GM12878 (cell line): ENCODE measurements at regions not wholly inside any gene's neighbourhood (a gene's known extent, or its start where the extent isn't known, plus 50 kb on each side); places are given as distances from the start of the nearest gene placed in this dataset.

Experiments
- ATAC-seq: fragments of 200-7000 bp; cut with Tn5 transposase; 3 replicates; pipeline ENCODE4 v1.9.1; 2020; ENCODE audit warnings: mild to moderate bottlenecking, moderate library complexity
- BruUV-seq: library from RNA; stranded (reverse); fragments of 400-500 nt; replicated peaks from 2 replicates; lab custom pipeline; 2021; lab: Mats Ljungman, UMichigan
- CTCF ChIA-PET: fragments of 300-600 bp; sonication (Branson Sonifier 250); formaldehyde crosslinking; extraction: SDS; loops from one replicate; lab custom pipeline; 2021; ENCODE audit warnings: inconsistent platforms; lab: Yijun Ruan, JAX
- POLR2A ChIA-PET: fragments of 350-600 bp; formaldehyde crosslinking; extraction: SDS; loops from one replicate; lab custom pipeline; 2021; ENCODE audit warnings: inconsistent platforms; lab: Charles Lee
- RAD21 ChIA-PET: fragments of 300-600 bp; sonication (Branson Sonifier 250); formaldehyde crosslinking; loops from one replicate; lab custom pipeline; 2023; ENCODE audit warnings: antibody characterized with exemption; ENCODE audit not compliant: unreplicated experiment; lab: Charles Lee
- SMC1A ChIA-PET: fragments of 300-600 bp; sonication (Branson Sonifier 250); formaldehyde crosslinking; loops from one replicate; lab custom pipeline; 2023; ENCODE audit not compliant: unreplicated experiment, uncharacterized antibody; lab: Charles Lee
- DNase-seq: peaks from one replicate; pipeline ENCODE4 v3.0.0-alpha.2; 2011; ENCODE audit warnings: low read depth, low spot score
- FAIRE-seq: peaks from 3 replicates; lab custom pipeline; 2011; peaks lifted over from hg19 to GRCh38; lab: Jason Lieb, UNC
- H2AFZ ChIP-seq: 2 replicates; pipeline ENCODE4 v1.6.0; 2011; ENCODE audit warnings: low read depth, low read length, control low read depth; ENCODE audit not compliant: control insufficient read depth
- H3K27ac ChIP-seq: 2 replicates; pipeline ENCODE4 v1.5.1; 2011; ENCODE audit warnings: control low read depth; ENCODE audit not compliant: control insufficient read depth, insufficient read depth
- H3K27me3 ChIP-seq, 2 experiments: replicated peaks in 1 of 2; 2 replicates each; pipeline versions ENCODE4 v1.6.0 to v1.6.1; 2011; ENCODE audit warnings: low read length in 1 of 2; ENCODE audit not compliant: control insufficient read depth in 2 of 2, insufficient read depth in 2 of 2
- H3K36me3 ChIP-seq, 2 experiments: 2 replicates each; pipeline ENCODE4 v1.5.1; 2011; ENCODE audit warnings: low read length in 1 of 2; ENCODE audit not compliant: control insufficient read depth in 2 of 2, insufficient read depth in 2 of 2
- H3K4me1 ChIP-seq: 2 replicates; pipeline ENCODE4 v1.6.1; 2011; ENCODE audit warnings: mild to moderate bottlenecking, low read length, moderate library complexity, mixed read lengths; ENCODE audit not compliant: control insufficient read depth, insufficient read depth
- H3K4me2 ChIP-seq: 2 replicates; pipeline ENCODE4 v1.6.0; 2011; ENCODE audit warnings: control low read depth; ENCODE audit not compliant: control insufficient read depth, insufficient read depth
- H3K4me3 ChIP-seq: fragments of 200-600 bp; sonication (generic); 2 replicates; pipeline ENCODE4 v1.5.1; 2016
- H3K79me2 ChIP-seq: 2 replicates; pipeline ENCODE4 v1.6.0; 2011; ENCODE audit warnings: low read length; ENCODE audit not compliant: control insufficient read depth, insufficient read depth
- H3K9ac ChIP-seq: 2 replicates; pipeline ENCODE4 v1.8.0; 2011; ENCODE audit warnings: low read length, control low read depth, mixed read lengths; ENCODE audit not compliant: control insufficient read depth, insufficient read depth
- H3K9me3 ChIP-seq: replicated peaks from 3 replicates; pipeline ENCODE4 v1.5.1; 2011; ENCODE audit warnings: mild to moderate bottlenecking, low read length; ENCODE audit not compliant: control insufficient read depth, insufficient read depth
- H4K20me1 ChIP-seq: 2 replicates; pipeline ENCODE4 v1.6.0; 2011; ENCODE audit not compliant: control insufficient read depth, insufficient read depth
- ASH2L ChIP-seq: fragments of 300-600, 200-600 bp; sonication (generic); IDR thresholded peaks from 2 replicates; pipeline ENCODE4 v1.6.1; 2017; ENCODE audit warnings: low read depth, mild to moderate bottlenecking, borderline replicate concordance
- EGR1 ChIP-seq, 2 experiments: IDR thresholded peaks; 1 replicate in 1 of 2; 2 replicates in 1 of 2; pipeline ENCODE4 v1.6.1; 2011 to 2012; ENCODE audit warnings: low read depth in 2 of 2, low read length in 2 of 2, borderline replicate concordance in 1 of 2, mild to moderate bottlenecking in 1 of 2, moderate library complexity in 1 of 2
- EP300 ChIP-seq, 2 experiments: fragments of 150-350 bp in 1 of 2; IDR thresholded peaks; 2 replicates each; pipeline ENCODE4 v1.6.1; 2011 to 2012; ENCODE audit warnings: low read depth in 2 of 2, low read length in 2 of 2, borderline replicate concordance in 1 of 2, improper control_type of control experiment in 1 of 2, inconsistent platforms in 1 of 2; ENCODE audit not compliant: control insufficient read depth in 1 of 2
- HDAC6 ChIP-seq: fragments of 200-600 bp; sonication (generic); IDR thresholded peaks from one replicate; pipeline ENCODE4 v1.8.0; 2017; ENCODE audit warnings: antibody characterized with exemption; ENCODE audit not compliant: unreplicated experiment
- MEF2B ChIP-seq: fragments of 450-650 bp; IDR thresholded peaks from 2 replicates; pipeline ENCODE4 v1.6.1; 2018; ENCODE audit warnings: mild to moderate bottlenecking, moderate library complexity; ENCODE audit not compliant: partially characterized antibody, poor library complexity, severe bottlenecking
- MYB ChIP-seq: fragments of 150-350 bp; IDR thresholded peaks from 2 replicates; pipeline ENCODE4 v1.6.1; 2014; ENCODE audit warnings: mild to moderate bottlenecking, low read depth, low read length, borderline replicate concordance
- RAD21 ChIP-seq: IDR thresholded peaks from 2 replicates; pipeline ENCODE4 v1.6.1; 2011; ENCODE audit warnings: mild to moderate bottlenecking, low read depth, low read length, moderate library complexity; ENCODE audit not compliant: insufficient read depth
- RUNX3 ChIP-seq: IDR thresholded peaks from 2 replicates; pipeline ENCODE4 v1.6.1; 2012; ENCODE audit warnings: low read length, inconsistent platforms
- SUPT20H ChIP-seq: IDR thresholded peaks from 2 replicates; pipeline ENCODE4 v1.6.1; 2011; ENCODE audit warnings: low read depth, mild to moderate bottlenecking, low read length, moderate library complexity, borderline replicate concordance; ENCODE audit not compliant: control insufficient read depth
- ZBTB4 ChIP-seq: fragments of 450-650 bp; formaldehyde crosslinking; IDR thresholded peaks from 2 replicates; pipeline ENCODE4 v1.4.0; 2022; ENCODE audit warnings: mild to moderate bottlenecking, moderate library complexity
- WGBS: methylation state at CpG from one replicate; pipeline ENCODE4 v1.1.6; 2016; ENCODE audit warnings: low lambda C conversion rate; ENCODE audit not compliant: insufficient replicate concordance, insufficient coverage; ENCODE audit errors: missing lambda C conversion rate; 5-methylcytosine and 5-hydroxymethylcytosine counted together
- in situ Hi-C: fragments of 300-500 bp; cut with MboI; formaldehyde crosslinking; loops from 9 replicates; pipeline ENCODE4 v1.14.3; 2018; ENCODE audit warnings: mixed read lengths
- intact Hi-C: fragments of 100-400 bp; cut with micrococcal nuclease; formaldehyde crosslinking; loops from one replicate; pipeline ENCODE4 v1.14.2; 2022; ENCODE audit not compliant: unreplicated experiment

- no peak overlapping the region for H3K9ac ChIP-seq
- no peaks in the 10 kb centered on the region for H3K36me3 ChIP-seq
- ChIA-PET CTCF (no interaction called here), SMC1A (no interaction called here), RAD21 (no interaction called here), POLR2A (no interaction called here)
- H3K4me3 ChIP-seq = no peak overlapping the region
- no peaks in the 10 kb centered on the region for H3K4me1 ChIP-seq
- no TSS peak for BruUV-seq
- intact Hi-C loops (no loop called here), in situ Hi-C loops (no loop called here)
- no peak overlapping the region for H3K27ac ChIP-seq
- H3K79me2 ChIP-seq = no peaks in the 10 kb centered on the region
- TF ChIP-seq MYB (no peak), ZBTB4 (no peak), SUPT20H (no peak), EP300 (IDR thresholded peaks at IDR 0.05; ENCODE audit: borderline replicate concordance in 1 of 2, control insufficient read depth in 1 of 2, low read depth in 2 of 2, low read length in 2 of 2) (no peak), EGR1 (IDR thresholded peaks at IDR 0.05; ENCODE audit: borderline replicate concordance in 1 of 2, low read depth in 2 of 2, low read length in 2 of 2) (no peak), RUNX3 (no peak), MEF2B (no peak), HDAC6 (no peak), ASH2L (no peak), RAD21 (no peak)
- 43% methylated on average over 3 of the region's 3 CpGs for WGBS
- no peaks in the 10 kb centered on the region; a peak in 1 of 4 replicates for H3K27me3 ChIP-seq
- no peak overlapping the region for H2AFZ ChIP-seq
- H3K9me3 ChIP-seq = no peaks in the 10 kb centered on the region
- FAIRE-seq (no peak), ATAC-seq (no peak), DNase-seq (no peak)
- H3K4me2 ChIP-seq = no peak overlapping the region
- H4K20me1 ChIP-seq = no peaks in the 10 kb centered on the region
Measured at GRCh38 chr12:76948879-76949278, 70.1 kb upstream of the CSRP2 start.
